Upper lobe of left lung (tissue), 6 donors: ENCODE measurements at regions not wholly inside any gene's neighbourhood (a gene's known extent, or its start where the extent isn't known, plus 50 kb on each side); places are given as distances from the start of the nearest gene placed in this dataset.

ENCODE experiments used
- ATAC-seq, 2 donors: fragments of 200-7000 bp; cut with Tn5 transposase; one replicate each; pipeline ENCODE4 v1.9.1; 2022; ENCODE audit warnings: mild to moderate bottlenecking in 2 of 2, moderate library complexity in 2 of 2; ENCODE audit not compliant: low FRiP score in 2 of 2
- DNase-seq, 2 donors: peaks; one replicate each; pipeline ENCODE4 v3.0.0-alpha.2; 2019 to 2020
- H3K27ac ChIP-seq, 4 donors: fragments of 200-600 bp; sonication (generic); one replicate each; pipeline ENCODE4 v1.5.1; 2016 to 2019
- H3K27me3 ChIP-seq, 4 donors: fragments of 200-600 bp; sonication (generic); one replicate each; pipeline ENCODE4 v1.5.1; 2017 to 2019
- H3K36me3 ChIP-seq, 4 donors: fragments of 200-600 bp; sonication (generic); one replicate each; pipeline ENCODE4 v1.5.1; 2016 to 2019
- H3K4me1 ChIP-seq, 4 donors: fragments of 200-600 bp; sonication (generic); one replicate each; pipeline ENCODE4 v1.5.1; 2018 to 2019
- H3K4me3 ChIP-seq, 4 donors: fragments of 200-600 bp; sonication (generic); one replicate each; pipeline ENCODE4 v1.5.1; 2017 to 2019; ENCODE audit warnings: mild to moderate bottlenecking in 2 of 4, moderate library complexity in 1 of 4
- H3K9me3 ChIP-seq, 4 donors: fragments of 200-600 bp; sonication (generic); one replicate each; pipeline ENCODE4 v1.5.1; 2018 to 2019
- EP300 ChIP-seq, 4 donors: sonication (generic); formaldehyde crosslinking; IDR thresholded peaks; one replicate each; pipeline ENCODE4 v1.5.1; 2017; ENCODE audit warnings: antibody characterized with exemption in 4 of 4, control low read depth in 2 of 4
- POLR2A ChIP-seq, 4 donors: fragments of 450-650 bp; IDR thresholded peaks; one replicate each; pipeline ENCODE4 v1.5.1; 2016 to 2017; ENCODE audit warnings: antibody characterized with exemption in 4 of 4, mild to moderate bottlenecking in 2 of 4
- POLR2AphosphoS5 ChIP-seq, 2 donors: sonication (generic); formaldehyde crosslinking; IDR thresholded peaks; one replicate each; pipeline ENCODE4 v1.5.1; 2017; ENCODE audit warnings: antibody characterized with exemption in 2 of 2
- WGBS, 2 donors: methylation state at CpG; one replicate each; pipeline ENCODE4 v1.1.5; 2017 to 2018; 5-methylcytosine and 5-hydroxymethylcytosine counted together
- TF ChIP-seq, protein P1 (sequence below), 6 experiments: fragments of 450-650 bp in 4 of 6; fragments of 200-600 bp in 2 of 6; sonication (generic) in 2 of 6; IDR thresholded peaks; one replicate each; pipeline ENCODE4 v1.5.1; 2016 to 2019; ENCODE audit warnings: antibody characterized with exemption in 6 of 6
- donor health status: DM: no; HTN: no; CAD: no; lungs with moderate emphysema.
- donor health status: DM: no; HTN: yes; CAD: no; lungs with severe emphysema.

DNA sequence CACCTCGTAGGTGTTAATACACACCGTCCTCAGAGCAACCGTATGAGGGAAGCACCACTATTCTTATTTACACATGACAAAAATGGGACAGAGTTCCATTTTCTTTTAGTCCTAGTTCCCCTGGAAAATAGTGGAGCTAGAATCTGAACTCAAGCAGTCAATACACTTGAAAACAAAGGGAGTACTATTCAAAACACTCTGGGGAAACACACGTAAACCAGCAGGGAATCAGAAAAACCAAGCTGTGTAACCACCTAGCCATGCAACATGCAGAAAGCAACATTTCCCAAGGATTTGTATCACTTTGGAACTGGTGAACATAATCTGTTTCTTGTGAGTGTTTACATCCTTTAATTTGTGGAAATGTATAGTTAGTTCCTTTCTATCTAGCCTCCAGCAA, 208.2 kb downstream of the UBE2E3 start:
- TF ChIP-seq POLR2A (IDR thresholded peaks at IDR 0.05) (no peak), POLR2AphosphoS5 (IDR thresholded peaks at IDR 0.05) (no peak), EP300 (IDR thresholded peaks at IDR 0.05) (no peak)
- TF ChIP-seq, protein P1, sequence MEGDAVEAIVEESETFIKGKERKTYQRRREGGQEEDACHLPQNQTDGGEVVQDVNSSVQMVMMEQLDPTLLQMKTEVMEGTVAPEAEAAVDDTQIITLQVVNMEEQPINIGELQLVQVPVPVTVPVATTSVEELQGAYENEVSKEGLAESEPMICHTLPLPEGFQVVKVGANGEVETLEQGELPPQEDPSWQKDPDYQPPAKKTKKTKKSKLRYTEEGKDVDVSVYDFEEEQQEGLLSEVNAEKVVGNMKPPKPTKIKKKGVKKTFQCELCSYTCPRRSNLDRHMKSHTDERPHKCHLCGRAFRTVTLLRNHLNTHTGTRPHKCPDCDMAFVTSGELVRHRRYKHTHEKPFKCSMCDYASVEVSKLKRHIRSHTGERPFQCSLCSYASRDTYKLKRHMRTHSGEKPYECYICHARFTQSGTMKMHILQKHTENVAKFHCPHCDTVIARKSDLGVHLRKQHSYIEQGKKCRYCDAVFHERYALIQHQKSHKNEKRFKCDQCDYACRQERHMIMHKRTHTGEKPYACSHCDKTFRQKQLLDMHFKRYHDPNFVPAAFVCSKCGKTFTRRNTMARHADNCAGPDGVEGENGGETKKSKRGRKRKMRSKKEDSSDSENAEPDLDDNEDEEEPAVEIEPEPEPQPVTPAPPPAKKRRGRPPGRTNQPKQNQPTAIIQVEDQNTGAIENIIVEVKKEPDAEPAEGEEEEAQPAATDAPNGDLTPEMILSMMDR (IDR thresholded peaks at IDR 0.05), result no peak
- H3K4me1 ChIP-seq, result no peaks in the 10 kb centered on the region
- 84 to 87% methylated on average over 4 of the region's 4 CpGs for WGBS, 2 donors
- no peaks in the 10 kb centered on the region for H3K27me3 ChIP-seq
- no peak overlapping the region for H3K27ac ChIP-seq
- ATAC-seq (no peak), DNase-seq (no peak)
- H3K36me3 ChIP-seq, result no peaks in the 10 kb centered on the region
- no peak overlapping the region for H3K4me3 ChIP-seq
- H3K9me3 ChIP-seq, result no peaks in the 10 kb centered on the region

GRCh38 chr2:181189951-181190350, 209.5 kb downstream of the UBE2E3 start:
- 57 to 65% methylated on average over 1 of the region's 1 CpG for WGBS, 2 donors
- H3K4me3 ChIP-seq, result no peak overlapping the region
- TF ChIP-seq POLR2A (IDR thresholded peaks at IDR 0.05) (no peak), EP300 (IDR thresholded peaks at IDR 0.05) (no peak), POLR2AphosphoS5 (IDR thresholded peaks at IDR 0.05) (no peak)
- TF ChIP-seq, protein P1 (IDR thresholded peaks at IDR 0.05), result no peak
- H3K27ac ChIP-seq, result no peak overlapping the region
- ATAC-seq (no peak), DNase-seq (no peak)
- H3K4me1 ChIP-seq, result no peaks in the 10 kb centered on the region
- no peaks in the 10 kb centered on the region for H3K27me3 ChIP-seq
- no peaks in the 10 kb centered on the region for H3K9me3 ChIP-seq
- no peaks in the 10 kb centered on the region for H3K36me3 ChIP-seq

DNA sequence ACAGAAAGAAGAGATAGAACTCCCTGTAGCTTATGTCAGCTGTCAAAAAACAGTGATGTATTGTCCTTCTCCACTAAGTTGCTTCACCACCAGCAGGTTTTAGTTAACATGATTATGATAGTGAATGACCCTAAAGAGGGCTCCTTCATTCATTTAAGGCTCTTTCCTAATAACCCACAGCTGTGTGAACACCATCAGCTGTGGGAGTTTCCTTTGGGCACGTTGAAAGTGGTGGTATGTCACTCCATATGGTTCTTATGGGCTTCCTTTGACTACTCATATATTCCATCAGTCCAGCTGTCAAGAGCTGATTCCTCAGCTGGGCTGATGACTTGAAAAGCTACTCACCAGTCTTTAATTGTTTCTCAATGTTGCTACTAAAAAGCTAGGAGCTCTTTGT, 210.3 kb downstream of the UBE2E3 start:
- 10 to 53% methylated on average over 1 of the region's 1 CpG for WGBS, 2 donors
- Histone ChIP-seq H3K9me3 (no peaks in the 10 kb centered on the region), H3K4me1 (no peaks in the 10 kb centered on the region), H3K27ac (no peak overlapping the region), H3K4me3 (no peak overlapping the region), H3K27me3 (no peaks in the 10 kb centered on the region), H3K36me3 (no peaks in the 10 kb centered on the region)
- ATAC-seq (no peak), DNase-seq (no peak)
- TF ChIP-seq EP300 (IDR thresholded peaks at IDR 0.05) (no peak), POLR2AphosphoS5 (IDR thresholded peaks at IDR 0.05) (no peak), POLR2A (IDR thresholded peaks at IDR 0.05) (no peak)
- TF ChIP-seq, protein P1 (IDR thresholded peaks at IDR 0.05), result no peak

- no peak for ATAC-seq
- DNase-seq, result no peak
- Histone ChIP-seq H3K36me3 (no peaks in the 10 kb centered on the region), H3K4me3 (no peak overlapping the region), H3K4me1 (no peaks in the 10 kb centered on the region), H3K27me3 (no peaks in the 10 kb centered on the region), H3K27ac (no peak overlapping the region), H3K9me3 (no peaks in the 10 kb centered on the region)
- TF ChIP-seq, protein P1 (IDR thresholded peaks at IDR 0.05), result no peak
- no peak for TF ChIP-seq EP300 (IDR thresholded peaks at IDR 0.05)
- TF ChIP-seq POLR2AphosphoS5 (IDR thresholded peaks at IDR 0.05), result no peak
- no peak for TF ChIP-seq POLR2A (IDR thresholded peaks at IDR 0.05)
- WGBS, 2 donors, result 83 to 86% methylated on average over 1 of the region's 1 CpG
These were observed 213.1 kb downstream of the UBE2E3 start for GRCh38 chr2:181193550-181193949.

DNA sequence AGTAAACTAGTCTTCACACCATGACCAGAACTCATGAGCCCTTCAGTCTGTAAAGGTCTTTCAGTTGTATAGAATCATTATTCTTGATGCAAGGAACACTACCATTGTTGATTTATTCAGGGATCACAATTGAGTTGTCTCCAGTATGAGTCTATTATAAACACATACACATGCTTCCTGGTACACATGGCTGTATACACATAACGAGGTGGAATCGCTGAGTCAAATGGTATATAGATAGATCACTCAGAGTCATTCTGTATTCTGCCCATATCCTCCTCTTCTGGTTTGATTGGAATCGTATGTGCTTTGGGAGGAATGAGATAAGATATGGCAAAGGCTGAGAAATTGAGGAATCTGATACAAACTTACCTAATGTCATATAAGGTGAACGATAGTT, 216.0 kb downstream of the UBE2E3 start:
- Histone ChIP-seq H3K36me3 (no peaks in the 10 kb centered on the region), H3K9me3 (no peaks in the 10 kb centered on the region), H3K27ac (no peak overlapping the region), H3K27me3 (no peaks in the 10 kb centered on the region), H3K4me1 (no peaks in the 10 kb centered on the region), H3K4me3 (no peak overlapping the region)
- no peak for DNase-seq
- no peak for ATAC-seq
- WGBS, 2 donors, result 79 to 80% methylated on average over 4 of the region's 4 CpGs
- no peak for TF ChIP-seq POLR2A (IDR thresholded peaks at IDR 0.05)
- TF ChIP-seq POLR2AphosphoS5 (IDR thresholded peaks at IDR 0.05), result no peak
- TF ChIP-seq, protein P1 (IDR thresholded peaks at IDR 0.05), result no peak
- TF ChIP-seq EP300 (IDR thresholded peaks at IDR 0.05), result no peak
